IMR-90 (cell line): ENCODE measurements at regions not wholly inside any gene's neighbourhood (a gene's known extent, or its start where the extent isn't known, plus 50 kb on each side); places are given as distances from the start of the nearest gene placed in this dataset.

Experiments used
- ATAC-seq: fragments of 200-7000 bp; cut with Tn5 transposase; 2 replicates; pipeline ENCODE4 v1.9.1; 2020; ENCODE audit warnings: low read depth, mild to moderate bottlenecking, moderate library complexity
- BruUV-seq: library from RNA; stranded (reverse); fragments of 400-500 nt; replicated peaks from 2 replicates; lab custom pipeline; 2021; lab: Mats Ljungman, UMichigan
- CTCF ChIA-PET: fragments of 300-600 bp; formaldehyde crosslinking; extraction: SDS; loops from one replicate; lab custom pipeline; 2021; ENCODE audit warnings: antibody characterized with exemption; lab: Yijun Ruan, JAX
- POLR2A ChIA-PET: fragments of 300-600 bp; sonication (Branson Sonifier 250); formaldehyde crosslinking; loops from one replicate; lab custom pipeline; 2022; ENCODE audit warnings: antibody characterized with exemption; ENCODE audit not compliant: unreplicated experiment; lab: Charles Lee
- DNase-seq: peaks from one replicate; pipeline ENCODE4 v3.0.0; 2013
- H2AFZ ChIP-seq: replicated peaks from 2 replicates; pipeline ENCODE3; 2013; ENCODE audit warnings: low read length, mild to moderate bottlenecking; ENCODE audit not compliant: poor library complexity
- H2AK5ac ChIP-seq: 2 replicates; pipeline ENCODE4 v1.6.1; 2013; ENCODE audit warnings: low read depth, low read length, inconsistent platforms
- H2AK9ac ChIP-seq: replicated peaks from 2 replicates; pipeline ENCODE3; 2013; ENCODE audit warnings: mild to moderate bottlenecking, low read depth, low read length, moderate library complexity; ENCODE audit not compliant: poor library complexity
- H2BK120ac ChIP-seq: 2 replicates; pipeline ENCODE4 v1.6.1; 2013; ENCODE audit warnings: low read depth, low read length, inconsistent platforms
- H2BK15ac ChIP-seq: 3 replicates; pipeline ENCODE4 v1.6.1; 2013; ENCODE audit warnings: low read depth, low read length, inconsistent platforms
- H2BK20ac ChIP-seq: 2 replicates; pipeline ENCODE4 v1.6.1; 2013; ENCODE audit warnings: low read depth, mild to moderate bottlenecking, inconsistent platforms, low read length, moderate library complexity
- H2BK5ac ChIP-seq: 2 replicates; pipeline ENCODE4 v1.6.1; 2013; ENCODE audit warnings: mild to moderate bottlenecking, low read depth, low read length, inconsistent platforms; ENCODE audit not compliant: poor library complexity, severe bottlenecking
- H3K14ac ChIP-seq: replicated peaks from 2 replicates; pipeline ENCODE4 v1.6.1; 2013; ENCODE audit warnings: low read depth, low read length, inconsistent platforms
- H3K18ac ChIP-seq: 2 replicates; pipeline ENCODE4 v1.6.1; 2013; ENCODE audit warnings: low read depth, low read length, control low read depth
- H3K23ac ChIP-seq: 2 replicates; pipeline ENCODE4 v1.6.1; 2013; ENCODE audit warnings: low read depth, low read length, inconsistent platforms
- H3K27ac ChIP-seq: 2 replicates; pipeline ENCODE4 v1.5.1; 2013; ENCODE audit warnings: mild to moderate bottlenecking, control low read depth, low read length; ENCODE audit not compliant: insufficient read depth
- H3K27me3 ChIP-seq: 2 replicates; pipeline ENCODE4 v1.6.1; 2013; ENCODE audit warnings: low read length; ENCODE audit not compliant: control insufficient read depth, insufficient read depth
- H3K36me3 ChIP-seq: 2 replicates; pipeline ENCODE4 v1.6.1; 2013; ENCODE audit warnings: low read length, mixed read lengths; ENCODE audit not compliant: control insufficient read depth, insufficient read depth
- H3K4ac ChIP-seq: 2 replicates; pipeline ENCODE4 v1.6.1; 2013; ENCODE audit warnings: low read depth, low read length, inconsistent platforms
- H3K4me1 ChIP-seq: 2 replicates; pipeline ENCODE4 v1.6.1; 2013; ENCODE audit warnings: low read length, mixed read lengths; ENCODE audit not compliant: control insufficient read depth, insufficient read depth
- H3K4me2 ChIP-seq: 2 replicates; pipeline ENCODE4 v1.6.1; 2013; ENCODE audit warnings: low read depth, mild to moderate bottlenecking, control low read depth, low read length, moderate library complexity
- H3K4me3 ChIP-seq: 2 replicates; pipeline ENCODE4 v1.5.1; 2013; ENCODE audit warnings: low read depth, mild to moderate bottlenecking, control low read depth, low read length, moderate library complexity; ENCODE audit not compliant: insufficient read depth
- H3K56ac ChIP-seq: 2 replicates; pipeline ENCODE4 v1.6.1; 2013; ENCODE audit warnings: low read length, inconsistent platforms; ENCODE audit not compliant: insufficient read depth; ENCODE audit errors: extremely low read depth
- H3K79me1 ChIP-seq, 2 experiments: 2 replicates each; pipeline ENCODE4 v1.6.1; 2013; ENCODE audit warnings: low read length in 2 of 2, inconsistent platforms in 1 of 2, low read depth in 1 of 2
- H3K9ac ChIP-seq: 2 replicates; pipeline ENCODE4 v1.6.1; 2013; ENCODE audit warnings: low read depth, low read length, control low read depth
- H3K9me1 ChIP-seq: 2 replicates; pipeline ENCODE4 v1.6.1; 2013; ENCODE audit warnings: low read length, inconsistent platforms; ENCODE audit not compliant: insufficient read depth
- H3K9me3 ChIP-seq: 2 replicates; pipeline ENCODE4 v1.6.1; 2013; ENCODE audit warnings: low read length; ENCODE audit not compliant: control insufficient read depth, insufficient read depth
- H4K20me1 ChIP-seq: 2 replicates; pipeline ENCODE4 v1.6.1; 2013; ENCODE audit warnings: low read length, inconsistent platforms; ENCODE audit not compliant: insufficient read depth
- H4K5ac ChIP-seq: 2 replicates; pipeline ENCODE4 v1.6.1; 2013; ENCODE audit warnings: mild to moderate bottlenecking, low read depth, low read length, control low read depth
- H4K8ac ChIP-seq, 2 experiments: 2 replicates each; pipeline ENCODE4 v1.6.1; 2013; ENCODE audit warnings: low read depth in 2 of 2, low read length in 2 of 2, control low read depth in 1 of 2, inconsistent platforms in 1 of 2
- H4K91ac ChIP-seq: 2 replicates; pipeline ENCODE4 v1.6.1; 2013; ENCODE audit warnings: low read depth, low read length, inconsistent platforms; ENCODE audit not compliant: insufficient read depth
- CEBPB ChIP-seq: IDR thresholded peaks from 2 replicates; pipeline ENCODE4 v1.6.1; 2012; ENCODE audit warnings: low read depth, low read length, improper control_type of control experiment
- FOS ChIP-seq: fragments of 150-350 bp; IDR thresholded peaks from 2 replicates; pipeline ENCODE4 v1.6.1; 2016; ENCODE audit warnings: low read depth, low read length
- WGBS, 2 experiments: methylation state at CpG; one replicate each; pipeline versions ENCODE4 v1.1.5 to v1.1.7; 2013; ENCODE audit warnings: missing lambda C conversion rate in 2 of 2; ENCODE audit not compliant: insufficient read length in 1 of 2; ENCODE audit errors: extremely low coverage in 2 of 2; 5-methylcytosine and 5-hydroxymethylcytosine counted together
- dilution Hi-C: fragments of 300-500 bp; cut with HindIII; formaldehyde crosslinking; loops from one replicate; pipeline ENCODE4 v1.14.3; 2018; ENCODE audit warnings: low sequenced_read_pairs; ENCODE audit not compliant: unreplicated experiment
- in situ Hi-C: fragments of 300-500 bp; cut with MboI; formaldehyde crosslinking; loops from 3 replicates; pipeline ENCODE4 v1.14.3; 2019; ENCODE audit warnings: low sequenced_read_pairs, inconsistent platforms, mixed read lengths
- intact Hi-C: fragments of 100-400 bp; cut with micrococcal nuclease; formaldehyde crosslinking; loops from 2 replicates; pipeline ENCODE4 v1.10.0; 2022

DNA sequence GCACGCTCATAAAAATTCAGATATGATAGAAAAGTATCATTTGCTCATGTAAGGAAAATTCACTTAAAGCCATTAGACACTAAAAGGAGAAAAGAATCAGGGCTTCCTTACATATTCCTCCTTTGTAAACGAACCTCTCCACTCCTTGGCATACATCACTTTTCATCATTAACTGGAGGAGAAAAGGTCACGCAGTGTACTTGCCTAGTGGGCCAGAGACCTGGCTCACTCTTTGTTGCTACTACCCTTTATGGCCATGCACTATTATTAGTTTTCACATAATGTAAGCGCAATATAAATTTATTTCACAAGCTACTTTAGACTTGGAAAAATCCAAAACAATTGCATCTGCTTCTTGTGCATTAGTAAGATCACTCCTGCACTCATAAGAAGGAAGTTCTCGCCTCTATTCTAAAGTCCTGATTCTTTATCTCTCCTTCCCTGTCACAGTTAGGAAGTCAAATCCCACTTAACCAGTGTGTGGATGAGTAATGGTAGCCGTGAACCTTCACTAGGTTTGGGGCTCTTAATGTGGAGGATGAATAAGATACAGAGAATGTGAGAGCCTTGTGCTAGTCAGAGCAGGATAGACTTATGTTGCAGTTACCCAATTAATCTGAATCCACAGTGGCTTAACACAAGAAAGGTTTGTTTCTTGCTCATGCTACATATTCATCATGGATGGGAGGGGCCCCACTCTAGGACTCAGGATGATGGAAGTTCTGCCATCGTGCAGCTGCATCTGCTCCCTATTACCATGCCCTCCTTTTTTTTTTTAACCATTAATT is 115.0 kb upstream of the GLS start:
- in situ Hi-C loops: no loop called here
- H3K56ac ChIP-seq: no peak overlapping the region
- 0 out of 2 replicates have a peak, but pooled peaks cover 2% of the 10 kb centered on the region for H3K27me3 ChIP-seq
- H2AK5ac ChIP-seq: no peak overlapping the region
- no peak overlapping the region for H3K4ac ChIP-seq
- H4K91ac ChIP-seq: no peak overlapping the region
- H2BK15ac ChIP-seq: no peak overlapping the region
- H2BK20ac ChIP-seq: no peak overlapping the region
- H3K18ac ChIP-seq: no peak overlapping the region
- H3K9me3 ChIP-seq: no peaks in the 10 kb centered on the region
- TF ChIP-seq CEBPB: peak; percentile 40; the same call in 1 of the 2 replicates
- TF ChIP-seq FOS: no peak
- no peak overlapping the region for H3K4me2 ChIP-seq
- no peak overlapping the region for H4K5ac ChIP-seq
- BruUV-seq: no TSS peak
- H3K27ac ChIP-seq: no peak overlapping the region
- no peak overlapping the region for H4K8ac ChIP-seq
- POLR2A ChIA-PET: no interaction called here
- DNase-seq (peak; percentile 89), ATAC-seq (peak; percentile 73)
- H4K20me1 ChIP-seq: no peaks in the 10 kb centered on the region
- H3K9ac ChIP-seq: no peak overlapping the region
- H2BK5ac ChIP-seq: no peak overlapping the region
- no peaks in the 10 kb centered on the region for H3K4me1 ChIP-seq
- CTCF ChIA-PET: interaction anchor here (0.6 kb wide), 1 partner anchor 13 kb away, joined by 4 read pairs; no protein-coding TSS in a partner anchor
- H3K4me3 ChIP-seq: no peak overlapping the region
- WGBS, 2 experiments: no CpG with 5 or more reads among the region's 7 CpGs
- intact Hi-C loops: no loop called here
- H3K23ac ChIP-seq: no peak overlapping the region
- H3K9me1 ChIP-seq: peaks cover 2% of the 10 kb centered on the region; the same call in 1 of the 2 replicates
- H3K36me3 ChIP-seq: no peaks in the 10 kb centered on the region
- H2AK9ac ChIP-seq: no peak overlapping the region
- no peaks in the 10 kb centered on the region for H3K79me1 ChIP-seq
- no peak overlapping the region for H3K14ac ChIP-seq
- dilution Hi-C loops: no loop called here
- no peak overlapping the region for H2BK120ac ChIP-seq
- H2AFZ ChIP-seq: no peak overlapping the region
